ENCODE measurements at regions not wholly inside any gene's neighbourhood (a gene's known extent, or its start where the extent isn't known, plus 50 kb on each side); places are given as distances from the start of the nearest gene placed in this dataset.

DNA sequence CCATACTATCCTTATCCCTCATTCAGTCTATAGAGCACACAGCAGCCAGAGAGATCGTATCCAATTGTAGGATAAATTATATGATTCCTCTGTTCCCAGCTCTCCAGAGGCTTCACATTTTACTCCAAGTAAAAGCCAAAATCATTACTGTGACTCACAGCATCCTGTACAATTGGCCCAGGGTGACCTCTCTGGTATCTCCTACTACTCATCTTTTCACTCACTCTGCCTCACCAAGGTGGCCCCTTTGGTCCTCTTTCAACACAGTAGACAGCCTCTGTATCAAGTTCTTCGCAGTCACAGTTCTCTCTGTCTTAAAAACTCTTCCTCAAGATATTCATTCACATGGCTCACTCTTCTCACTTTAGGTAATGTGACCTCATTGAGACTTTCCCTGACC is 72.6 kb upstream of the LSM8 start:
- TF ChIP-seq, protein P1, sequence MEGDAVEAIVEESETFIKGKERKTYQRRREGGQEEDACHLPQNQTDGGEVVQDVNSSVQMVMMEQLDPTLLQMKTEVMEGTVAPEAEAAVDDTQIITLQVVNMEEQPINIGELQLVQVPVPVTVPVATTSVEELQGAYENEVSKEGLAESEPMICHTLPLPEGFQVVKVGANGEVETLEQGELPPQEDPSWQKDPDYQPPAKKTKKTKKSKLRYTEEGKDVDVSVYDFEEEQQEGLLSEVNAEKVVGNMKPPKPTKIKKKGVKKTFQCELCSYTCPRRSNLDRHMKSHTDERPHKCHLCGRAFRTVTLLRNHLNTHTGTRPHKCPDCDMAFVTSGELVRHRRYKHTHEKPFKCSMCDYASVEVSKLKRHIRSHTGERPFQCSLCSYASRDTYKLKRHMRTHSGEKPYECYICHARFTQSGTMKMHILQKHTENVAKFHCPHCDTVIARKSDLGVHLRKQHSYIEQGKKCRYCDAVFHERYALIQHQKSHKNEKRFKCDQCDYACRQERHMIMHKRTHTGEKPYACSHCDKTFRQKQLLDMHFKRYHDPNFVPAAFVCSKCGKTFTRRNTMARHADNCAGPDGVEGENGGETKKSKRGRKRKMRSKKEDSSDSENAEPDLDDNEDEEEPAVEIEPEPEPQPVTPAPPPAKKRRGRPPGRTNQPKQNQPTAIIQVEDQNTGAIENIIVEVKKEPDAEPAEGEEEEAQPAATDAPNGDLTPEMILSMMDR (IDR thresholded peaks at IDR 0.05; ENCODE audit: low read depth, low read length, poor library complexity, severe bottlenecking) = no peak
- TF ChIP-seq EZH2phosphoT487 (IDR thresholded peaks at IDR 0.05; ENCODE audit: borderline replicate concordance, low read length) = no peak
